BJ (cell line): ENCODE measurements at regions not wholly inside any gene's neighbourhood (a gene's known extent, or its start where the extent isn't known, plus 50 kb on each side); places are given as distances from the start of the nearest gene placed in this dataset.
"Not testable (repeated sequence)": the region's sequence is repeated elsewhere in the genome, so short reads cannot be mapped to it uniquely, and the experiment has no call there.

ENCODE experiments used
- CTCF ChIA-PET: fragments of 350-600 bp; formaldehyde crosslinking; extraction: SDS; loops from one replicate; lab custom pipeline; 2021; ENCODE audit warnings: antibody characterized with exemption, inconsistent platforms; lab: Yijun Ruan, JAX
- POLR2A ChIA-PET: fragments of 300-600 bp; sonication (Branson Sonifier 250); formaldehyde crosslinking; extraction: SDS; loops from one replicate; lab custom pipeline; 2021; ENCODE audit warnings: antibody characterized with exemption; lab: Charles Lee
- DNase-seq: peaks from one replicate; pipeline ENCODE4 v3.0.0-alpha.2; 2011; ENCODE audit warnings: low read depth
- H3K27me3 ChIP-seq: 2 replicates; pipeline ENCODE4 v1.6.0; 2011; ENCODE audit warnings: low read length; ENCODE audit not compliant: control insufficient read depth, insufficient read depth
- H3K36me3 ChIP-seq: 2 replicates; pipeline ENCODE4 v1.5.1; 2011; ENCODE audit warnings: low read length; ENCODE audit not compliant: control insufficient read depth, insufficient read depth
- H3K4me3 ChIP-seq: 2 replicates; pipeline ENCODE4 v1.5.1; 2011; ENCODE audit warnings: low read depth, mild to moderate bottlenecking, control low read depth, low read length
- CTCF ChIP-seq: IDR thresholded peaks from 2 replicates; pipeline ENCODE4 v1.5.1; 2011; ENCODE audit warnings: low read depth, mild to moderate bottlenecking, control low read depth, inconsistent platforms, low read length, moderate library complexity; ENCODE audit not compliant: insufficient read depth

- Histone ChIP-seq H3K4me3 (no peak overlapping the region), H3K36me3 (no peaks in the 10 kb centered on the region), H3K27me3 (no peaks in the 10 kb centered on the region)
- DNase-seq: no peak
- TF ChIP-seq CTCF: no peak
- POLR2A ChIA-PET: no interaction called here
- CTCF ChIA-PET: no interaction called here
These were observed 428.9 kb downstream of the EPHA5 start for GRCh38 chr4:65241257-65241997.

- no peaks in the 10 kb centered on the region for H3K27me3 ChIP-seq
- ChIA-PET POLR2A (no interaction called here), CTCF (no interaction called here)
- TF ChIP-seq CTCF: no peak
- H3K36me3 ChIP-seq: no peaks in the 10 kb centered on the region
- no peak overlapping the region for H3K4me3 ChIP-seq
- DNase-seq: no peak
These were observed 436.2 kb downstream of the EPHA5 start for GRCh38 chr4:65234061-65234460.

DNA sequence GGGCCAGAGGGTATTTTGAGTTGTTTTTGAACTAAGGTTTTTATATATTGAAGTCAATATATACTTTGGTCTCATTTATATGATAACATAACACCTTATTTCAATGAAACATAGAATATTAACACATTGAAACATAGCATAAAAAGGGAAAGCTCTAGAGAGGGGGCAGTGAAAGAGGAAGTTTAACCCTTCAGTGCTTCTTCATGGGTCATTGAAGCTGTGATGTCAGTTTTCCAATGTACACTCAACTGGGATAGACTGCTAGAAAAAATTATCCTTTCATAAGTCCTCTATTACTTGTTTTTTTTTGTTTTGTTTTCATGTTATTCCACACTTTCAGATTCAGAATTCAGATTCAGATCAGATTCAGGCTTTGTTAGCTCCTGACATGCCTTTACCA, 442.7 kb downstream of the EPHA5 start:
- no peaks in the 10 kb centered on the region for H3K36me3 ChIP-seq
- DNase-seq: no peak
- H3K27me3 ChIP-seq: no peaks in the 10 kb centered on the region
- ChIA-PET CTCF (interaction anchor here (0.6 kb wide), 1 partner anchor 188 kb away, joined by 3 read pairs; no protein-coding TSS in a partner anchor), POLR2A (no interaction called here)
- TF ChIP-seq CTCF: no peak
- H3K4me3 ChIP-seq: no peak overlapping the region

GRCh38 chr4:65223601-65224000, 446.7 kb downstream of the EPHA5 start:
- Histone ChIP-seq H3K27me3 (no peaks in the 10 kb centered on the region), H3K4me3 (no peak overlapping the region), H3K36me3 (no peaks in the 10 kb centered on the region)
- TF ChIP-seq CTCF: no peak
- CTCF ChIA-PET: no interaction called here
- POLR2A ChIA-PET: no interaction called here
- no peak for DNase-seq

DNA sequence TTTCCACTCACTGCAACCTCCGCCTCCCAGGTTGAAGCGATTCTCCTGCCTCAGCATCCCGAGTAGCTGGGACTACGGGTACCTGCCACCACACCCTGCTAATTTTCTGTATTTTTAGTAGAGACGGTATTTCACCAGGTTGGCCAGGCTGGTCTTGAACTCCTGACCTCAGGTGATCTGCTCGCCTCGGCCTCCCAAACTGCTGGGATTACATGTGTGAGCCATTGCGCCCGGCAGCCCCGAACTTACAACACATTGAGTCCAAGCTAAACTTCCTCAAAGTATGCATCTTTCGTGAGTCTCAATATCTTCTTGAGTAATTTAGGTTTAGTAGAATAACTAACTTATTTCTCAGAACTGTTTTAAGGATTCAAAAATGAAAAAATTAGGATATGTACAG, 447.2 kb downstream of the EPHA5 start:
- H3K4me3 ChIP-seq, POLR2A ChIA-PET, CTCF ChIA-PET, H3K27me3 ChIP-seq, DNase-seq, H3K36me3 ChIP-seq: not testable (repeated sequence)

DNA sequence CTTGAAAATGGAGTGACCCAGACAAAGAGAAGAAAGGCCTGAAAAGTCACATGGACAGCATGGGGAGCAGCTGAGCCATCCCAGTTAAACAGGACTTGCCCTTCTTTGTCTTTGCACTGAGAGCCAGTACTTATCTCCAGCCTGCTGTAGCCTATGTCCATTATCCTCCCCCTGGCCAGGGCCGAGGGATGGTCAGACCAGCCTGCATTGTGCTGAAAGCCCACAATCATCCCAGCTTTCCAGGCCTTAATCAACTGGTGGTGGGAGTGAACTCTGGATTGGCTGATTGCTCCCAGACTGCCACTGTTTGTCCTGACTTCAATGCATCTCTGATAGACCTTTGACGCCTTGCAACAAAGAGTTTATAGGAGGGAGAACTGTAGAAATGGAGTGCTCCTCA, 453.1 kb downstream of the EPHA5 start:
- DNase-seq: no peak
- CTCF ChIA-PET: no interaction called here
- Histone ChIP-seq H3K36me3 (no peaks in the 10 kb centered on the region), H3K4me3 (no peak overlapping the region), H3K27me3 (no peaks in the 10 kb centered on the region)
- no peak for TF ChIP-seq CTCF
- POLR2A ChIA-PET: no interaction called here
